Mucosa of stomach (tissue), 1 donor: ENCODE measurements at regions not wholly inside any gene's neighbourhood (a gene's known extent, or its start where the extent isn't known, plus 50 kb on each side); places are given as distances from the start of the nearest gene placed in this dataset.
"Not testable (repeated sequence)": the region's sequence is repeated elsewhere in the genome, so short reads cannot be mapped to it uniquely, and the experiment has no call there.

ENCODE experiments used
- H3K27me3 ChIP-seq: one replicate; pipeline ENCODE4 v1.7.0; 2013; ENCODE audit warnings: mild to moderate bottlenecking, low read length; ENCODE audit not compliant: control insufficient read depth, insufficient read depth
- H3K36me3 ChIP-seq: one replicate; pipeline ENCODE4 v1.7.0; 2013; ENCODE audit warnings: low read length; ENCODE audit not compliant: control insufficient read depth, insufficient read depth
- H3K4me1 ChIP-seq: one replicate; pipeline ENCODE4 v1.7.0; 2013; ENCODE audit warnings: mild to moderate bottlenecking, low read length; ENCODE audit not compliant: control insufficient read depth, insufficient read depth
- H3K4me3 ChIP-seq: one replicate; pipeline ENCODE4 v1.7.0; 2013; ENCODE audit warnings: low read length
- H3K9ac ChIP-seq: one replicate; pipeline ENCODE4 v1.7.0; 2013; ENCODE audit warnings: mild to moderate bottlenecking, low read length, moderate library complexity
- H3K9me3 ChIP-seq: one replicate; pipeline ENCODE4 v1.7.0; 2013; ENCODE audit warnings: mild to moderate bottlenecking, low read length, moderate library complexity; ENCODE audit not compliant: control insufficient read depth
- donor health status: Pancreatic carcinoma.

DNA sequence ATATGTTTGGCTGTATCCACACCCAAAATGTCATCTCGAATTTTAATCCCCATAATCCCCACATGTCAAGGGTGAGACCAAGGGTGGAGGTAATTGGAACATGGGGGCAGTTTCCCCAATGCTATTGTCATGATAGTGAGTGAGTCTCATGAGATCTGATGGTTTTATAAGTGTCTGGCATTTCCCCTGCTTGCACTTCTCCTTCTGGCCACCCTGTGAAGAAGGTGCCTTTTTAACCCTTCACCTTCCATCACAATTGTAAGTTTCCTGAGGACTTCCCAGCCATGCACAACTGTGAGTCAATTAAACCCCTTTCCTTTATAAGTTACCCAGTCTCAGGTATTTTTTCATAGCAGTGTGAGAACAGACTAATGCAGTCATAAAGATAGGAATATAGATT lies 216.7 kb upstream of the SSTR1 start:
- H3K4me1 ChIP-seq, result no peaks in the 10 kb centered on the region
- H3K4me3 ChIP-seq, result no peak overlapping the region
- no peak overlapping the region for H3K9ac ChIP-seq
- no peaks in the 10 kb centered on the region for H3K27me3 ChIP-seq
- no peaks in the 10 kb centered on the region for H3K9me3 ChIP-seq
- no peaks in the 10 kb centered on the region for H3K36me3 ChIP-seq

DNA sequence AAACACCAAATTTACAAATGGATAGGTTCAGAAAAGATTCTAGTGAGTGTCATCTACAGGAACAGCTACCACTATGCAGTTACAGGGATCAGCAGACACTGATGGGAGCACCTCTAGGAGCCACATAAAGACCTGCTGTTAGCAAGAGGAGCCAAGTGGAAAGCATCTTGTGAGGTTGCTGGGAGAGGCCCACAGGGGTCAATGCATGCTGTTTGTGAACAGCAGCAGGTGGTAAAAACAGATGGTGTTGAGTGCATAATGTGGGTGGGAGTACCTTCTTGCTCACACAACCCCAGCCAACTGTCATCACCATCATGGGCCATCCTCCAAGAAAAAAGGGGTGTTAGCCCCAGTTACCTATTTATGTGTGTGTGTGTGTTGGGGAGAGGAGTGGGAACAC lies 215.2 kb upstream of the SSTR1 start:
- H3K27me3 ChIP-seq, result no peaks in the 10 kb centered on the region
- no peaks in the 10 kb centered on the region for H3K4me1 ChIP-seq
- no peaks in the 10 kb centered on the region for H3K36me3 ChIP-seq
- no peak overlapping the region for H3K9ac ChIP-seq
- no peaks in the 10 kb centered on the region for H3K9me3 ChIP-seq
- H3K4me3 ChIP-seq, result no peak overlapping the region

DNA sequence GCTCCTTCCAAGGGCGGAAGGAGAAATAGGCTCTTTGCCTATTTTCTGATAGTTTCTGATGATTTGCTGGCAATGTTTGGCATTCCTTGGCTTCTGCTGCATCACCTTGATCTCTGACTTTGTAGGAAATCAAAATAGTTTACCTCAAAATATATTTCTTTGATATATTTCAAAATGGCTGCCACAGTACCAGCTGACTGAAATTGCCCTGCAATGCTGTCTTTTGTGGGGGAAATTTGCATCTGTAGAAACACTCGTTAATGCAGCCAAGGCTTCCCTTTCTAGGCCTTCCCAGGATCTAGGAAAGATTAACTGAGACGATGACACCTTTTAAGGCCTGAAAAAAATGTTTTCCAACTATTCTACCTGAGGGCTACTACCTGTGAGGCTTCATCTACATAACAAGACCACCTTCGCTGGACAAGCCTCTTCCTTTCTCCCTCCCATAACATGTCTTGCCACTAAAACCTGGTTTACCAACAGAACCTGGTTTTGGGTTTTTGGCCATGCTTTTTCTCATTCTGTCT lies 212.8 kb upstream of the SSTR1 start:
- Histone ChIP-seq H3K4me3 (no peak overlapping the region), H3K9me3 (no peaks in the 10 kb centered on the region), H3K36me3 (no peaks in the 10 kb centered on the region), H3K4me1 (no peaks in the 10 kb centered on the region), H3K27me3 (no peaks in the 10 kb centered on the region), H3K9ac (no peak overlapping the region)

DNA sequence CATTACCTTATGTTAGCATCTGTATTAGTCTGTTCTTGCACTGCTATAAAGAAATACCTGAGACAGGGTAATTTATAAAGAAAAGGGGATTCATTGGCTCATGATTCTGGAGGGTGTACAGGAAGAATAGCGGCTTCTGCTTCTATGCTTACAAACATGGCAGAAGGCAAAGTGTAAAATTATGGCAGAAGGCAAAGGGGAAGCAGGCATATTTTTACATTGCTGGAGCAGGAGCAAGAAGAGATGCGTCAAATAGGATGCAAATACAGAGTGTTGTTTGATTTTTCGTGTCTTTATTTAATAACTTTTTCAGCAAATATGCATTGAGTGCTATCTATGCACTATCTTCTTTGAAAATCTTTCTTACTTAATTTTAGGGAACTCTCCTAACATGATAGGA lies 210.7 kb upstream of the SSTR1 start:
- no peaks in the 10 kb centered on the region for H3K36me3 ChIP-seq

DNA sequence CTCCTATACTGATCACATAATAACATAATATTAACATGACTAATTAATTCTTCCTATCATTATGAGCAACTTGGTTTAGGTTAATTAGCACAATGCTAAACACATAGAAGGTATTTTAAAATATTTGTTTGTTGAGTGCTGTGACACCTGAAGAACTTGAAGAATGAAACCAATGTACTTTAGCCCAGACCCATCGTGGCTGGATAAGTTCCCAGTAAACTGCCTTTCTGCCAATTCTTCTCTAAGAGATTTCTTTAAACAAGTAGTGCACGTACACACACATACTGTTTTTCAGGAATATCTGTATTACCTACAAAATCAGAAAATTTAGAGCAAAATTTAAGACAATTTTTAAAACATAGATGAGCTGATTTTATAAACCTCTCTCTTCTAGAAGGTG lies 207.4 kb upstream of the SSTR1 start:
- Histone ChIP-seq H3K36me3 (no peaks in the 10 kb centered on the region), H3K27me3 (no peaks in the 10 kb centered on the region), H3K9ac (no peak overlapping the region), H3K9me3 (no peaks in the 10 kb centered on the region), H3K4me3 (no peak overlapping the region), H3K4me1 (no peaks in the 10 kb centered on the region)

More for the DNA sequence above, 210.7 kb upstream of the SSTR1 start:
- Histone ChIP-seq H3K9me3 (no peaks in the 10 kb centered on the region), H3K9ac (no peak overlapping the region), H3K27me3 (no peaks in the 10 kb centered on the region), H3K4me1 (no peaks in the 10 kb centered on the region), H3K4me3 (no peak overlapping the region)

DNA sequence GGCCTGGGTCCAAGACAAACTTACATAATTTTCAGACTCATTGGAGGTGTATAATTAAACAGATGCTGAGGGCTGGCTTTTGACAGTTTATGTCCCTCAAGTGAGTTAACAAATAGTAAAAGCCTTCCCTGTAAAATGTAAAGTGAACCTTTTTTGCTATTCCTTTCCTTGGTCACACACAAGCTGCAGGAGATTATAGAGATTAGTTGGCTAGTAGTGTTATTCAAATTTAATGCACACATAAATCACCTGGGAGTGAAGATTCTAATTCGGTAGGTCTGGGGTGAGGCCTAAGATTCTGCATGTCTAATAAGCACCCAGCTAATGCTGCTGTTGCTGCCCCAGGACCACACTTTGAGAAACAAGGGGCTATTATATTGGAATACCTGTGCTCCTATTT lies 206.2 kb upstream of the SSTR1 start:
- H3K4me1 ChIP-seq, result no peaks in the 10 kb centered on the region
- H3K9ac ChIP-seq, result no peak overlapping the region
- H3K9me3 ChIP-seq, result no peaks in the 10 kb centered on the region
- no peaks in the 10 kb centered on the region for H3K27me3 ChIP-seq
- H3K4me3 ChIP-seq, result no peak overlapping the region
- H3K36me3 ChIP-seq, result no peaks in the 10 kb centered on the region

DNA sequence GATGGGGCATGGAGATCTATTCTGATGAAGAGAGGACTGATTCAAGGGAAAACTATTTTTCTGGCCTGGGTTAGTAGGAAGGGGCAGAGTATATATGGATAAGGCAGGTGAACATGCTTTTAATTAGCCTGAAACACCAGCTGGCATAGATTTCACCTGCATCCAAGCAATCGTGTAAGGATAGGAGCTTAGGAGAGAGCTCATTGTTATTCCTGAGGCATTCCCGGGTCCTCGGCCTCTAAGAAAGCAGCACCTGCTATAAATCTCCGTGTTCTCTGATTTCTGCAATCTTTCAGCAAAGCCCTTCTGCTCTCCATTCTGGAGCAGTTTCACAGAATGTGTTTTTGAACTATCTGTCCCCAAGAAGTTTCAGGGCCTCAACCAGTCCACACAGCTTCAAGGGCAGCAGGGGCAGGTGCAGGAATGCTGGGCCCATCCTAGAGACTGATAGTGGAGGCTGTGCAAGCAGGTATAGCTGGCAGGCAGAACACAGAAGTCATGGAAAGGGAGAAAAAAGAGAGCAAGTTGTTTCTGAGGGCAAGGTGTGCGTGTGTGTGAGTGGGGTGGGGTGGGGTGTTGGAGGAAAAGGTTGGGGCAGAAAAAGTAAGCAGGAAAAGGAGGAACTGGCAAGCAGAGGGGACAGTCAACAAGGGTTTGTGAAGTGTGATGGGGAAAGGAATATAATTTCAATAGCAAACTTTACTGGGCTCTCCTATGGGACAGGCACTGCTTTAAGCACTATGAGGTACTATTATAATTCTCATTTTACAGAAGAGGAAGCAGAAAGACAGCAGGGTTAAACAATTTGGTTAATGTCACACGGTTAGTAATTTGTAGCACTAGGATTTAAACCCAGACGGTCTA lies 203.7 kb upstream of the SSTR1 start:
- Histone ChIP-seq H3K4me1 (no peaks in the 10 kb centered on the region), H3K9ac (no peak overlapping the region), H3K4me3 (no peak overlapping the region), H3K36me3 (no peaks in the 10 kb centered on the region), H3K9me3 (no peaks in the 10 kb centered on the region), H3K27me3 (no peaks in the 10 kb centered on the region)

DNA sequence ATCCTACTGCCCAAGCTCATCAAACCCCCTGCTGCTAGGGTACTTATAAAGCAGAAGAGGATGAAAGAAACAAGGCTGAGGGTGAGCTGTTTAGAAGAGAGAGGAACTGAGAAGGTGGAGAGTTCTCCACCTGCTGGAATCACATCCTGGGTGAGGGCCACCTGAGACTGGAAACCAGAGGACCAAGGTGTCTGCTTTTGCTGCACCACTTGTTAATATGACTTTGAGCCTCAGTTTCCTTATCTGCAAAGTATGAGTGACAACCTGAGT lies 203.2 kb upstream of the SSTR1 start:
- Histone ChIP-seq H3K27me3 (no peaks in the 10 kb centered on the region), H3K9me3 (no peaks in the 10 kb centered on the region), H3K4me3 (no peak overlapping the region), H3K9ac (no peak overlapping the region), H3K4me1 (no peaks in the 10 kb centered on the region), H3K36me3 (no peaks in the 10 kb centered on the region)

DNA sequence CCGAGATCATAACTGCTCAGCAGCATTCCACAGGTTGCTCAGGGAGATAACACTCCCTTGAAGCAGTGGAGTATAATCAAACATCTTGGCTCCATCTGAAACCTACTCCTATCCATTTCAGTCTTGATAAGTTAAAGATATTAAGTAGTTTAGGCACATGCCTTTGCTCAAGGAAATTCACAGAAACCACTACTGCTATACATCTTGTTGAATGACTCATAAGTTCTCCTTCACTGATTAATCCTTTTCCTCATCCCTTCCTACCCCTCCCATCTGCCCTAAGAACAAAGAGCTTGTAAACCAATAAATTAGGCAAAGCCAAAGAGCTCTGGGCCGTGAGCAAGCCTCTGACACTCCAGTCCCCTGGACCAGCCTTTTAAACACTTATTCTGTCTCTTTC lies 196.5 kb upstream of the SSTR1 start:
- H3K9me3 ChIP-seq, H3K9ac ChIP-seq, H3K36me3 ChIP-seq, H3K27me3 ChIP-seq, H3K4me1 ChIP-seq, H3K4me3 ChIP-seq: not testable (repeated sequence)

DNA sequence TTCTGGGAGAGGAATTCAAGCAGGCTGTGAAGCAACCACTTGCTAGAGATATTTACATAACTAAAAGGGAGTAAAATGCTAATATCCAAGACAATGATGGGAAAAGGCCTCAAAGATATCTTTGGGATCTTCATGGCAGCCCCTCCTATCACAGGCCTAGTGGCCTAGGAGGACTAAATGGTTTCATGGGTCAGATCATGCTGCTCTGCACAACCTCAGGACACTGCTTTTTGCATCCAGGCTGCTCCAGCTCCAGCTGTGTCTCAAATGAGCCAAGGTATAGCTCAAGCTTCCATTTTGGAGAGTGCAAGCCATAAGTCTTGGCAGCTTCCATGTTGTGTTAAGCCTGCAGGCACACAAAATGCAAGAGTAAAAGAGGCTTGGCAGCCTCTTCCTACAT lies 195.6 kb upstream of the SSTR1 start:
- Histone ChIP-seq H3K36me3 (no peaks in the 10 kb centered on the region), H3K9ac (no peak overlapping the region), H3K4me3 (no peak overlapping the region), H3K27me3 (no peaks in the 10 kb centered on the region), H3K4me1 (peaks cover 6% of the 10 kb centered on the region), H3K9me3 (peaks cover 10% of the 10 kb centered on the region)

DNA sequence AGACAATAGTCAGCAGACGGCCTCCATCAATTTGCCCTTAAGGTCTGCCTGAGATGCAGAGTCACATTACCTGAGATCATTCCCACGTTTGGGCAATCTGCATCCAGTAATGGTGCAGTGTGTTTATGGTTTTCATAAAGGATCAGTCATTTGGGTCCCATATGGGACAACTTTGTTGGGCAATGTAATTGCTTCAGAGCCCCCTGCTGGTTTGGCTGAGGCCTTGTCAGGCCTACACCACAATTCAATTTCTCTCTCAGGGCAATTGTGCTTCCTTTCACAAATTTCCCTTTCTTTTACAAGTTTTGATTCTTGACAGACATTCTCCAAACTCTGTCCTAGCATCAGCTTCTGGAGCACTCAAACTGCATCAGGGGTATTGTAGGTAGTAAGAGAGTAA lies 191.2 kb upstream of the SSTR1 start:
- no peaks in the 10 kb centered on the region for H3K36me3 ChIP-seq
- H3K4me3 ChIP-seq, result no peak overlapping the region
- H3K27me3 ChIP-seq, result no peaks in the 10 kb centered on the region
- H3K9me3 ChIP-seq, result peaks cover 10% of the 10 kb centered on the region
- H3K9ac ChIP-seq, result no peak overlapping the region
- no peaks in the 10 kb centered on the region for H3K4me1 ChIP-seq

DNA sequence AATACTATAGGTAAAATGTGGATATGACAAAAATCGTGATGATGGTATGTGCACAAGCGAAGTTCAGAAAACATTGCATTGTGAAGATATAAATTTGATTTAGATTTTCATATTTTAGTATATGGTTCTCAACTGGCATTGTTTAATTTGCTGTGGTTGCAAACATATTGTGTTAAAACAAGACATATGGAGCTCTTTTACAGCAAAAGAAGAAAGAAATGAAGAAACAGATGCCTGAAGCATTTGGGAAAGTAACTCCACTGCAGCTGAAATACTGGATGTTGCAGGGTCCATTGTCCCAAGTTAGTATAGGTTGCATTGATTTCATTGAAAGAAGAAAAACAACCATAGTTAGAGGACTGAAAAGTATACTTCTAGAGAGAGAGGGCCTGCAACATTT lies 185.8 kb upstream of the SSTR1 start:
- no peak overlapping the region for H3K9ac ChIP-seq
- no peaks in the 10 kb centered on the region for H3K27me3 ChIP-seq
- no peaks in the 10 kb centered on the region for H3K9me3 ChIP-seq

DNA sequence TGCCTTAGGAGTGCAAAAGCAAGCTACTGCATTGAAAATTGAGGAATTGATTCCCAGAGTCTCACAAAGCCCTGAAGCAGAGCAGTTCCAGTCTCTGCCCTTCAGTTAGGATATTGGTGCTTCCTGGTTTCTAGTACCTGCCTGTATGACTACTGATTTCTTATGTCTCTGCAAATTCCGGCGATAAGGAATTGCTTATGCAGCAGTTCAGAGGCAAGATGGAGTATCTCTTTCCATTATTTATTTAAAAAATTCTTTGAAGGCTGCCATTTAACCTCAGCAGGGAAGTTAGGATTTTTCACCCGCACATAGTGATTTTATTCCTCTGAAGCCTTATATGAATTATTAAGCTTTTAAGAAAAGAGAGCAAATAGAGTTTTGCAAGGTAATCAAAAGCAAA lies 184.9 kb upstream of the SSTR1 start:
- no peaks in the 10 kb centered on the region for H3K36me3 ChIP-seq
- H3K27me3 ChIP-seq, result no peaks in the 10 kb centered on the region
- no peaks in the 10 kb centered on the region for H3K4me1 ChIP-seq
- no peak overlapping the region for H3K9ac ChIP-seq
- no peaks in the 10 kb centered on the region for H3K9me3 ChIP-seq
- no peak overlapping the region for H3K4me3 ChIP-seq

More for the DNA sequence above, 185.8 kb upstream of the SSTR1 start:
- Histone ChIP-seq H3K36me3 (no peaks in the 10 kb centered on the region), H3K4me3 (no peak overlapping the region), H3K4me1 (no peaks in the 10 kb centered on the region)
